GM18909 (cell line): ENCODE measurements at regions not wholly inside any gene's neighbourhood (a gene's known extent, or its start where the extent isn't known, plus 50 kb on each side); places are given as distances from the start of the nearest gene placed in this dataset.

ENCODE experiments used
- ATAC-seq: cut with Tn5 transposase; IDR thresholded peaks from one replicate; pipeline ENCODE4 v1.9.1; 2021; ENCODE audit warnings: mild to moderate bottlenecking; ENCODE audit not compliant: unreplicated experiment, poor library complexity

DNA sequence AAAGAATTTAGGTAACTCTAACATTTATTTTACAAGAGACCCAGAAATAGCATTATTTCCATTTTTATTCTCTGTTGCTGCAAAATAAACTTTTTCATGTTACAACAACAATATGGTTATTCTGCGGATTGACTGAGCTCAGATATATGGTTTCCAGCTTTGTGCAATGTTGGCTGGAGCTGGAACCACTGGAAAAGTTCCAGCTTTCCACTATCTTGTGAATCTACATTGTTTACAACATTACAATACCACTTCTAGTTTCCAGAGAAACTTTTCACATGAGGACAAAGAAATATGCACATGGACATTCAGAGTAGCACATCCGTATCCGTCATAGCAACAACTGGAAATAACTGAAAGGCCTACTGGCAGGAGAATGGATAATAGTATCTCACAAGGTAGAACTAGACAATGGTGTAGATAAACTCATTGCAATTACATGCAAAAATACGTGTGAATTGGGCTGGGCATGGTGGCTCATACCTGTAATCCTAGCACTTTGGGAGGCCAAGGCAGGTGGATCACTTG, 436.1 kb upstream of the ADAMTS16 start:
- no peak for ATAC-seq

DNA sequence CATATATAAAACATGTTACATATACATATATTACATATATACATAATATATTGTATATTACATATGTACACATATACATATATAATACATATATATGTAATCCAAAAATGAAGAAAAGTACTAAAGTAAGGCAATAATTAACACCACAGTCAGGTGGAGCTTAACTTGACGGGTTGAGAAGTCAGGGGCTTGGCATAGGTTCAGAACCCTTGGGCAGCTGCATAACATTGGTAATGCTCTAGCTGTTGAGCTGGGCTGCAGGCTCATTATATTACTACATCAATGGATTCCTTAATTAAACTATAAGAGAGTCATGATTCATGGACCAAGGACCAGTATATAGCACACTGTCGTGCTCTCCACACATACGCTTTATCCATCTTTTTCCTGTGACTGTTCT, 435.2 kb upstream of the ADAMTS16 start:
- ATAC-seq: no peak

DNA sequence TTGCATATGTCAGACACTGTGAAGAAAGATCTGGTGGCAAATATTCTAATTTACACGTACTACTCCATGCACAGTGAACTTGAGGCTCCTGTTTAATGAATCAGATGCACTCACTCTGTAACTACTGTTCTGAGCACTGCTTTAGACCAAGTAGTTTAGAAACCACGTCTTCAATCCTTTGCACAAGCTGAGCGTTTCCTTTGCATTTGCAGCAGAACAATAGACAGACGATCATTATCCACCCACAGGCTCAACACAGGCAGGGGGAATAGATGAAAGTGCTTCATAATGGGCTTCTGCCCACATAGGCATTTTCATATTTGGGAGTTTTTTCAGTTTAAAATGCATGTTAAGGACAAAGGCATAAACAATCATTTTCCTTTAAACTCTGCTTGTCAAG, 423.3 kb upstream of the ADAMTS16 start:
- no peak for ATAC-seq

DNA sequence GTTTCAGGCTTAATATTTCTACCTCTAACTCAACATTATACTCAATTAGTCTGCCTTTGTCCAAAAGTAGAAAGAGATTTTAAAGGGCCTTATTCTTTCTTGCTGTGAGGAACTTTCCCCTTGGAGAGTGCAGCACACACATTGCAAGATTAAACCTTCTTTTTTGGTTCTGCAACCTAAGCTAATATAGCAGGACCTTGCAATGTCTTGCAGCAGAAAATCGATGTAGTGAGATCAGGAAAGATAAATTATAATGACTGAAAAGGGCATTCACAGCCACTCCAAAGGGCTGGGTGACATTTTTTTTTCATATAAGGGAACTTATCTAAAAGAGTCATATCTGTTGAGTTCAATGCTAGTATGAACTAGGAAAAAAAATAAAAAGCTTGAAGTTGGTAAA, 422.7 kb upstream of the ADAMTS16 start:
- ATAC-seq: no peak

DNA sequence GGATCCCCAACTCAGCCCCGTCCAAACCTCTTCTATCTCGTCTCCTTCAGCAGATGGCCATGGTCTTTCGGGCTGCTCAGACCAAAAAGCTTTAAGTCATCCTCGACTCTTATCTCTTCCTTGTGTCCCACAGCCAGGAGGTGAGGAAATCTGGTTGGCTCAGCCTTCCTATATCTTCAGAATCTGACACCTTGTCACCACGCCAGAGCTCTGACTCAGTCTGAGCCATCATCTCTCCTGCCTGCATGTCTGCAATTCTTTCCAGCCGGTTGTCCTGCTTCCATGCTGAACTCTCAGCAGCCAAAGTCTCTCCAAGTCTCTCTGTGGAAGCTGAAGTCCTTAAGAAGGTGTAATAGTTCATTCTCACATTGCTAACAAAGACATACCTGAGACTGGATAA, 419.3 kb upstream of the ADAMTS16 start:
- ATAC-seq: no peak

DNA sequence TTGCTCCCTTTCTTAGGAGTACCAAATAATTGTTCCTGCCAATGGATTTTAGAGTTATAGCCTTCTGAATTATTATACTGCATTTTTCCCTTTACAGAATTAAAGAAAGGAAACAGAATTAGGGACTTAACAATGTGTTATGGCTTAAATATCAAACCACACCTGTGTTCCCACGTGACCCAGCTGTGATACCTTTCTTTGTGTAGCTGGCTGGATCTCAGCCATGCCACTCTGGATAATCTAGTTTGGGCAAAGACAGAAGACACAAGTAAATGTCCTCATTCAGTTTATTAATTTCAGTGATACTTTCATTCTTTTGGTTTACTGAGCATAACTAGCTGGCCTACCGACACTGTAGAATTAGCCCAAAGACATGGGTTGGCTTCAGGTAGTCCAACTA, 417.2 kb upstream of the ADAMTS16 start:
- ATAC-seq: no peak

DNA sequence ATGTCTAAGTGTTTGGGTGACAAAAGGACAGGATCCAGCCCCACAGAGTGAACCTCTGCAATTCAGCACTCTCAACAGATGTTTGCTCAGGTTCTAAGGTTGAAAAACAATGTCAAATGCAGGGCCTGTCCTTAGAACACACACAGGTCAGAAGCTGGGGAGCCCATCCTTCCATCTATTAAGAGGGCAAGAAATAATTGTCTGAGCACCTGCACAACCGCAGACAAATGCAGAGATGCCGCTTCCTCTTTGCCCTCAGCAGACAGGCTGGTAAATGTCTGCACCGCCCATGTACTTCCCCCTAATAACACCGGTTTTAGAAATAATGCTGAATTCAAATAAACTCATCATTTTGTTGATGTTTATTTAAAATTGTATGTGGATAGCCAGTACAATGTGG, 414.5 kb upstream of the ADAMTS16 start:
- ATAC-seq: no peak

DNA sequence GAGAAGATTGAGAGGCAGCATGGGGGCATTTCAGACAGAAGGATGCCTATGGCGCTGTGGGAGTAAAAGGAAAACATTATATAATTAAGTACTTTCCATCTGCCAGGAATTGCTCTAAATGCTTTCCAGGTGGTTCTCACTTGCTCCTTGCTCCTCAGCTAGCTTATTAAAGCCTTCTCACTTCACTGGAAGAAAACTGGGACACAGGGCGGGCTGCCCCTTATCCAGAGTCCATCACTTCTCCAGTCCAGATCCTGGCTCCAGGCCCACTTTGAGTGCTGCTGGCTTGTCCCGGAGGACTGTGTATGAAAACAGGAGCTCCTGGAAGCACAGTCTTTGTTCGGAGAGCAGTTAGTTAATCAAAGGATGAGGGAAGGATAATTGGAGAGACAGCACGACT, 409.9 kb upstream of the ADAMTS16 start:
- no peak for ATAC-seq

DNA sequence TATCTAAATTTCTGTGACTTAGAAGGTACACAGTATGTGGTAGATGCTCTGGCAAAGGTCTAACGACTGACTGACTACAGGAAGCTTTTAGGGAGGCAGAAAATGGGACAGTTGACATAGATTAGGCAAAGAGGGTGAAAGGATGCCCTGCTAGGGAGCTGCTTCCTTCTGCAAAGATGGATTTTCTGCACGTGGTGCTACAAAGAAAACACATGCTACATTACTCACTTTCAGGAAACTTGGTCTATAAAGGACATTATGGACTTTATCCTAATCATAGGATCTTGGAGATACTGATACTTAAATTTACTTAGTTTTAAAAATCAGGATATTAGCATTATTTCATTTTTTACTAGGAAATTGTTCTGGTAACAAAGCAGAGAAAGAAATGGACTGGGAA, 405.8 kb upstream of the ADAMTS16 start:
- no peak for ATAC-seq

DNA sequence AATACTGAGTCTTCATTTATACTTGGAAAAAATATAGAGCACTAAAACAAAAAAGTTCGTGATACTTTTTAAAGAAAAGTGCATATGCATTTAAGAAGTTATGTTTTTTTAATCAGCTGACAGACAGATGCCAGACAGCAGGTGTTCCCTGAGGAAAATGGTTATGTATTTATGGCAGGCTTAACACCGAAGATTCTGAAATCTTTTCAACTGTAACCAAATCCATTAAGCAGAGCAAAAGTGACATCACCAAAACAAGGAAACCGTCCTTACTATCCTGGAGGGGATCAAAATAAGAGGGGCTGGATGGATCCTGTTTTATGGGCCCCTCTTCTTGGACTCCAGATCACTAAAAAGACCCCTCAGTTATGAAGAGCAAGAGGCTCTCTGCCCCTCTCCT, 404.9 kb upstream of the ADAMTS16 start:
- no peak for ATAC-seq

DNA sequence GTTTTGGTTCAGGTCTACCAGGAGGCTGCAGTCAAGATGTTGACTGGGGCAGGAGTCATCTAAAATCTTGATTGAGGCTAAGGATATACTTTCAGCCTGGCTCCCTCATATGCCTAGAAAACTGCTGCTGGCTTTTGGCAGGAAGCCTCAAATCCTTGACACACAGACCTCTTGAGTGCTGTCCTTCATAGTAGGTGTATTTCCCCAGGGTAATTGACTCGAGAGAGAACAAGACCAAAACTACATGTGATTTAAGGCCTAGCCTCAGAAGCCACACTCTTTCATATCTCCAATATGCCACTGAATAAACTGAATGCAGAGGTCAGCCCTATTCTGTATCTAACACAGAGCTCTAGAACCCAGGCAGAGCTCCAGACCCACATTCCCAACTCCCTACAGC, 402.3 kb upstream of the ADAMTS16 start:
- no peak for ATAC-seq

DNA sequence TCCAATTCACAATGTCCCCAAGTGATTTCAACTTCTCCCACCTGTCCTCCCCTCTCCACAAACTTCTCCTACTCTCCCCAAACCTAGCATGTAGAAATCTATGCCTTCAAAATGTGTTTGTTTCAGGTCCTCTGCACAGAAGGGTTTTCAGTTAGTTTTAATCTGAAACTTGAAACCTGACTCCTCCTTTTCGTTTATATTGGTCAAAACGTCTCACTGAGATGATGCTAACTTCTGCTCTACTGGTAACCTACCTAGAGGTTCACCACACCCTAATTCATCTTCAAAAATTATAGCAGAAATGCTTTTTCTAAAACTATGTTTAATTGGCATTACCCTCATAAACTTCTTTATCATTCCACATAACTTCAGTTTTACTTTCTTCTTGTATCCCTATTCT, 401.8 kb upstream of the ADAMTS16 start:
- ATAC-seq: no peak

DNA sequence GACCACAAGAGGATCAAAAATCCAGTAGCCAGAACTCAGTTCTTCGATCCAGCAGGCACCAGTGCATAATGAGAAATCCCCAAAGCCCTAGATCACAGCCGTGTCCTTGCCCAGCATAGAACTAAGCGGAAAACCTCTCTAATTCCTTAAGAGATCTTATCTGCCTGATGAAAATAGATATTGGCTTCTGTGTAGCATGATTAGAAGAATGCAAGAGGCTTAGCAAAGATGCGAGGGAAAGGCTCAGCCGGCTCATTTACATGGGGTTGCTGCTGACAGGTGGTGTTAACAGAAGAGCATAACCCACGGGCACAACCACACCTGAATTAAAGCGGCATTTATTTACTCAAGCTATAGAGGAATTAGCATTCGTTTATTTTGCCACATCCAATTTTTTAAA, 400.0 kb upstream of the ADAMTS16 start:
- no peak for ATAC-seq

DNA sequence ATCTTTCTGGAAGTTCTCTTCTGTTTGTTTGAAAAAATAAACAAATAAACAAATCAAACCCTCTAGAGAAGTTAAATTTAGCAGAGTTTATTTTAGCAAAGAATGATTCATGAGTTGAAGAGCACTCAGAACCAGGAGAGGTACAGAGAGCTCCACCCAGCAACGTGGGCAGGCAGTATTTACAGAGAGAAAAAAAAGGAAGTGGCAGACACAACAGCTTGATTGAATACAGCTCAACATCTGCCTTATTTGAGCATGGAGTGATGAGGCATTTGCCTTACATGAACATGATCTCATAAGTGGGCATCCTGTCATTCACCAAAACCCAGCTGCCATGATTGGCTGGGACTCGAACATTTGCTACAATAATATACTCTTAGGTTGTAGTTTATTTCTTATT, 381.6 kb upstream of the ADAMTS16 start:
- no peak for ATAC-seq

DNA sequence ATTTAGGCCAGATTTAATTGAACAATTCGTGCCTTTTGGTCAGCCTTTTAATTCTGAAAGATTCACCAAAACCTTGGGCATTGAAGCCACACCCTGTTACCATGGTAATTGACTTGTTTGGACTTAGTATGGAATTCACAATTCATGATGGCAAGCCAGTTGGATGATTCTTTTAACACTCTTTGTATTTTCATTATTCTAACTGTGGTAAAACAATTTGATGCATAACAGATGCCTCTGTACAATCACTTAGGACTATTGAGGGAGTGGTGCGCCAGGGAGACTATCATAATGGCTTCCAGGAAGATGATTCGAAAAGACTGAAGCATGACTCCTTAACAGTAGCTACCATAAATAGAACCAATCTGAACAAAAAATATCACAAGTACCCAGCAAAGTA, 381.1 kb upstream of the ADAMTS16 start:
- ATAC-seq: no peak

DNA sequence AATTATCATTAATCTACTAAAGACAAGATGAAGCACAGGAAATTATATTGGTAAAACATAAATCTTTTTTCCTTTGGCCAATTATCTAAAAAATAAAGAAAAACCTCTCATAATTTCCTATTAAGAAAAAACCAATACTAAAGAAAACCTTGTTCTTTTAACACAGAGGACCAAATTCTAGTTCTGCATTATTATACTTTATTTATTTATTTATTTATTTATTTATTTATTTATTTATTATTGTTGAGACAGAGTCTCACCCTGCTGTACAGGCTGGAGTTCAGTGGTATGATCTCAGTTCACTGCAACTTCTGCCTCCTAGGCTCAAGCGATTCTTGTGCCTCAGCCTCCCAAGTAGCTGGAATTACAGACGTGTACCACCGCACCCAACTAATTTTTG, 377.8 kb upstream of the ADAMTS16 start:
- ATAC-seq: no peak

DNA sequence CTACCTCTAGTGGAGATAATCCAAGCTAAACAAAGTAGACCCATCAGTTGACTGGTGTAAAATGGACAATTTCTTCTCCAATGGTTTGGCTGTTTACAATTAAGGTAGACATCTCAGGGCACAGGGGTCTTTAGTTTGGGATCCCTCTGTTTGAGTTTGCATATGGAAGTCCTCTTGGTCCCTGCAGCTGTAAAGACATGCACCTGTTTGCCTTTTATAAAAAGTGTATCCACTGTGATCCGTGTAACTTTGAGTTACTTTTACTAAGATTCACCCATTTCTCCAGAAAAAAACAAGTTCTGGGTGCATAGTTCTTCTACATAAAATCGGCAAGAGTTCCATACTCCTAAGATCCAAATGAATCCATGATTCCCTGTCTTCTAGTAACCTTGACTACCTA, 374.7 kb upstream of the ADAMTS16 start:
- ATAC-seq: no peak

DNA sequence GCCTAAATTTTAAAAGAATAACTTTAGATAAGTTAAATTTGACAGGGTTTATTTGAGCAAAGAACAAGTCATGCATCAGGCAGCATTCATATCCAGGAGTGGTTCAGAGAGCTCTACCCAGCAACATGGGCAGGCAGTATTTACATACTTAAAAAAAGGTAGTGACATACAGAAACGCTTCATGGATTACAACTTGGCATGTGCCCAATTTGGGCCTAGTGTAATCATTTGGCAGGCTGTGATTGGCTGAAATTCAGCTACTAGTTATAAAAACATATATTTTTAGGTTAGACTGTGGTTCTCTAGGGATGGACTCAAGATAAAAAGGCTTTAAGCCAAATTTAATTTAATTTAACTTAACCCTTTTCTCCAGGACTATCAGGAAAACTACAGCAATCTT, 374.0 kb upstream of the ADAMTS16 start:
- no peak for ATAC-seq

DNA sequence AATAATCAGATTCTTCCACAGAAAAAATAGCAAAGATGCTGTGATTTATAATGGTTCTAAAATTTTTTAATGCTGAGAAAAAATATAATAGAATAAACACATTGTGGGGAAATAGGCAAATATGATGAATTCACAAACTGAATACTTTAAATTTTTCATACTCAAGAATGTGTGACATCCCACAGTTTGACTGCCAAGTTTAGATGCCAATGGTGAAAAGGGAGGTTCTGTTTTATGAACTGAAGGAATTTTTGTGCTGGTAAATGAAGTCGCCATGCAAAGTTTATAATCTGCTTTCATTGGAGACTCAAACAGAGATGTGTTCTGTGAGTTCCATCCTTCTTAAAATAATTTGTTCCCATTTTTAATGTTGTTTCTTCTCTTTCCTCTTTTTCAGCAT, 367.5 kb upstream of the ADAMTS16 start:
- no peak for ATAC-seq

DNA sequence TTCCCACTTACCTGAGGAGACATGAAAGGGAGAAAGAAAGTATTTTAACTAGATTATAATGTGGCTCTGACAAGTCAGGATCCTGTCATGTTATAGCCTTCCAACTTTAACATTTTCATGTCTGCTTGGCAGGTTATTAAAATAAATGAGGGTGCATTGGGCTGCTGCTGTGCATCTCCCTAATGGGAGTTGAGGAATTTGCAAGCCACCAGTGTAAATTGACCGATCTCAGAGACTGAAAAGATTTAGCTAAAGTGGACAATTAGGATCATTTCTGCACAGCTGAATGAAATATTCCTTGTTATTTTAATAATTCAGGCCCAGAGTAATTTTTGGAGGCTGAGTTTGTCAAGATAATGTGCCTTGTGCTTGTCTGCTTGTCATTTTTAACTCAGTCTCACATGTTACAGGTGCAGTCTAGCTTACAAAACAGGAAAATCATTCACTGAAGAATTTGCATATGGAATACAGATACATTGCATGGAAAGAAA, 366.3 kb upstream of the ADAMTS16 start:
- ATAC-seq: no peak

DNA sequence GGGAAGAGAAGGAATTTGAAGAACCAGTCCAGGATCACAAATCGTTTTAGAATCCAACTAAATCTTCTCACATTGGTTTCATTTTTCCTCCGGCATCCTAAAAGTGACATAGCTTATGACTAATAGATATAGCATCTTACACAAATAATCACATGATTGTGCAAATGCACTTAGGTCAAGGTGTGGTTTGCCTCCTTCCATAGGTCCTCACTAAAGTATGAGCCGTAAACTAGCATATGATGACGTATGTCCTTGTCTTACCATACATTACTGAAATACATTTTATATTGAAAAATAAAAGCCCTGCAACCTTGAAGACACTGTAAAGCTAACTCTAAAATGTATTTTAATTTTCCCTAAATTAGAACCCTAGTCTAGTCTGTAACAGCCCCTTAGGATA, 362.7 kb upstream of the ADAMTS16 start:
- ATAC-seq: no peak

DNA sequence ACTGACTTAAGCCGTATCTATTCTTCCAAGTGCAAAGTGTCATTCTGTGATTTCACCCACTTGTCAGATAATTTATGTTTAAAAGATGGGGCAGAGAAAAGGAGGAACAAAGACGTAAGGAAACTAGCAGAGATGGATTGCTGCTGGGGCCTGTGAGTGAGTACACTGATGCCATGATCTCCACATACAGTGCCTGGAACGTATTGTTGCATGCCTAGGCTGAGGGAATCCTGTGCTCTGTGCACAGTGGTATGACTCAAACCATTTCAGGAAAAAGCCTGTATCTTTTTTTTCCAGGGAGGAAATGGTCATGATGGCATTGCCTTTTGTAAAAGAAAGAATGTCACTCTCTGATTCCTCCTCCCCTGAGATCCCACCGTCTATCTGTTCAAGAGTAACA, 359.5 kb upstream of the ADAMTS16 start:
- no peak for ATAC-seq

DNA sequence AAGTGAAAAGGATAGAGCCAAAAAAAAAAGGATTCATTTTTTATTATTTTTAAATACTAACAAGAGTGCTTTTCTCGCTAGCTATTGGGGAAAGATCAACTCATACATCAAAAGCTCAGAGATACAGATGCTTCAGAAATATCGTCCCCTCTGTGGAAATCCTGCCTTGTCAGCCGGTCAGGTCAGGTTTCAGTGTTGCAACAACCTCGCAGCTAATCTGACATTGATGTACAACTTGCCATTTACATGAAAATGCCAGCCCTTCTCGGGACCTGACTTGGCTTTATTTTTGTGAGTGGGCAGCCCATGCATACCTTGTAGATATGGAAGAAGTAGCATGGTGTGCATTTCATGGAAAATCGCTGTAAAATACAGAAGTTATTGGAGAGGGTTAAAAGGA, 358.8 kb upstream of the ADAMTS16 start:
- no peak for ATAC-seq
